ENCODE measurements at regions not wholly inside any gene's neighbourhood (a gene's known extent, or its start where the extent isn't known, plus 50 kb on each side); places are given as distances from the start of the nearest gene placed in this dataset.

- DNase-seq (ENCODE audit: low read depth in 2 of 2), result no peak
These were observed 507.8 kb downstream of the MAT2B start for GRCh38 chr5:164013077-164013670.

GRCh38 chr5:164020116-164020515 lies 514.7 kb downstream of the MAT2B start:
- DNase-seq (ENCODE audit: low read depth in 2 of 2), result no peak

GRCh38 chr5:164027738-164028137 lies 522.3 kb downstream of the MAT2B start:
- DNase-seq (ENCODE audit: low read depth in 2 of 2), result no peak

- DNase-seq (ENCODE audit: low read depth in 2 of 2), result no peak
These were observed 532.8 kb downstream of the MAT2B start for GRCh38 chr5:164038128-164038783.

- no peak for DNase-seq (ENCODE audit: low read depth in 2 of 2)
These were observed 535.7 kb downstream of the MAT2B start for GRCh38 chr5:164041105-164041504.

GRCh38 chr5:164048359-164048926 lies 543.0 kb downstream of the MAT2B start:
- DNase-seq (ENCODE audit: low read depth in 2 of 2), result no peak

- no peak for DNase-seq (ENCODE audit: low read depth in 2 of 2)
These were observed 546.3 kb downstream of the MAT2B start for GRCh38 chr5:164051745-164052144.

GRCh38 chr5:164052536-164053093 lies 547.2 kb downstream of the MAT2B start:
- no peak for DNase-seq (ENCODE audit: low read depth in 2 of 2)

- no peak for DNase-seq (ENCODE audit: low read depth in 2 of 2)
These were observed 547.7 kb downstream of the MAT2B start for GRCh38 chr5:164053123-164053522.

GRCh38 chr5:164054461-164054860 lies 549.0 kb downstream of the MAT2B start:
- DNase-seq (ENCODE audit: low read depth in 2 of 2), result no peak

- DNase-seq (ENCODE audit: low read depth in 2 of 2), result no peak
These were observed 551.7 kb downstream of the MAT2B start for GRCh38 chr5:164057121-164057520.

GRCh38 chr5:164058621-164059020 lies 553.2 kb downstream of the MAT2B start:
- no peak for DNase-seq (ENCODE audit: low read depth in 2 of 2)

- DNase-seq (ENCODE audit: low read depth in 2 of 2), result no peak
These were observed 554.1 kb downstream of the MAT2B start for GRCh38 chr5:164059471-164059870.

GRCh38 chr5:164060786-164061355 lies 555.5 kb downstream of the MAT2B start:
- no peak for DNase-seq (ENCODE audit: low read depth in 2 of 2)

GRCh38 chr5:164062304-164062703 lies 556.9 kb downstream of the MAT2B start:
- DNase-seq (ENCODE audit: low read depth in 2 of 2), result no peak

GRCh38 chr5:164065266-164065665 lies 559.8 kb downstream of the MAT2B start:
- no peak for DNase-seq (ENCODE audit: low read depth in 2 of 2)

GRCh38 chr5:164071671-164072070 lies 566.3 kb downstream of the MAT2B start:
- no peak for DNase-seq (ENCODE audit: low read depth in 2 of 2)

- no peak for DNase-seq (ENCODE audit: low read depth in 2 of 2)
These were observed 567.7 kb downstream of the MAT2B start for GRCh38 chr5:164073081-164073480.

- no peak for DNase-seq (ENCODE audit: low read depth in 2 of 2)
These were observed 571.1 kb downstream of the MAT2B start for GRCh38 chr5:164076556-164076955.

GRCh38 chr5:164090358-164090757 lies 584.9 kb downstream of the MAT2B start:
- no peak for DNase-seq (ENCODE audit: low read depth in 2 of 2)

GRCh38 chr5:164091836-164092235 lies 586.4 kb downstream of the MAT2B start:
- DNase-seq (ENCODE audit: low read depth in 2 of 2), result no peak

- DNase-seq (ENCODE audit: low read depth in 2 of 2), result no peak
These were observed 588.9 kb downstream of the MAT2B start for GRCh38 chr5:164094291-164094690.

GRCh38 chr5:164097749-164098148 lies 592.3 kb downstream of the MAT2B start:
- no peak for DNase-seq (ENCODE audit: low read depth in 2 of 2)

Measured in activated CD4-positive, alpha-beta T cell treated with anti-CD3 and anti-CD28 coated beads for 24 hours (primary cell).